GM21576 (cell line): ENCODE measurements at regions not wholly inside any gene's neighbourhood (a gene's known extent, or its start where the extent isn't known, plus 50 kb on each side); places are given as distances from the start of the nearest gene placed in this dataset.
A peak's percentile ranks its signal among the peaks of the same experiment; 100 is the strongest.

Source experiments
- ATAC-seq: cut with Tn5 transposase; IDR thresholded peaks from one replicate; pipeline ENCODE4 v1.9.1; 2021; ENCODE audit warnings: mild to moderate bottlenecking, moderate library complexity; ENCODE audit not compliant: unreplicated experiment

DNA sequence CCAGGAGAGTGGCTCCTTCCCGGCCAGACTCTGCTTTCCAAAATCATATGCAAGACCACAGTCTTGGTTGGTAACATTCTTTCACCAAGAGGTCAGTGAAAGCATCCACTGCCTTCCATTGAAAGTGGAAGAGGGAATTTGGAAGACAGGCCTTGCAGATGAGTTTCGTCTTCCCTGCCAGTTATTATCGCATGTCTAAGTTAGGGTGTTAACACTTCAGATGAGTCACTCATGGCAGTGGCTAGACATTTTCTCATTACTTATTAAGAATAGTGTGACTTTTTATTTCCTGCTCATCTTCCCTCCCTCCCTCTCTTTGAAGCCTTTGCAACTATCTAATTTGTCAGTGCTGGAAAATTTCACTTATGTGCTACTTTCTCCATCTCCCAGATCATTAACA lies 102.9 kb upstream of the EPB41L3 start:
- ATAC-seq = no peak

- ATAC-seq = no peak
Observed at GRCh38 chr18:5643288-5643687, 99.5 kb upstream of the EPB41L3 start.

GRCh38 chr18:5640939-5641338 lies 97.1 kb upstream of the EPB41L3 start:
- ATAC-seq = no peak

- no peak for ATAC-seq
Observed at GRCh38 chr18:5639131-5639530, 95.3 kb upstream of the EPB41L3 start.

GRCh38 chr18:5632041-5632440 lies 88.2 kb upstream of the EPB41L3 start:
- ATAC-seq = no peak

DNA sequence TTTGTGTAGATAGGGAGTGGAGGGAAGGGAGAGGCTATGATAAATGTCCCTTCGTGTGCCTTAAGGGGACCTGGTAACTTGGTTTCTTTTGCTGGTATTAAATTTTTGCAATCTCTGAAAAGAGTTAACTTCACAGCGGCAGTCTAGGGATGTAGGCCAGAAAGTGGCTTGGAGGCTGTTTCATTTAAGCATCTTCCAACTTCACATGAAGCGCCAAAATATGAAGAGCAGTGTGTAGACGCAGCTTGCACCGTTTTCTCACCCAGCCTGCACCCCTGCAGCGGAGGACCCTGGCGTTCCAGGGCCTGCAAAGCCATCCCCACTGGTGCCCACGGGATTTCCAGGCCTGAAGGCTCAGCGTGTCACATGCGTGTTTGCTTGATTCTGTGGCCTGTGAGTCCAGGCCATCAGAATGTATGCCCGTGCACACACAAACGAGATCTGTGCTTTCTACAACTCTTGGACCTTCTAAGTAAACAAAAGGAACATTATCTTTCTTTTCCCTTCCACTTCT lies 87.2 kb upstream of the EPB41L3 start:
- ATAC-seq = no peak

DNA sequence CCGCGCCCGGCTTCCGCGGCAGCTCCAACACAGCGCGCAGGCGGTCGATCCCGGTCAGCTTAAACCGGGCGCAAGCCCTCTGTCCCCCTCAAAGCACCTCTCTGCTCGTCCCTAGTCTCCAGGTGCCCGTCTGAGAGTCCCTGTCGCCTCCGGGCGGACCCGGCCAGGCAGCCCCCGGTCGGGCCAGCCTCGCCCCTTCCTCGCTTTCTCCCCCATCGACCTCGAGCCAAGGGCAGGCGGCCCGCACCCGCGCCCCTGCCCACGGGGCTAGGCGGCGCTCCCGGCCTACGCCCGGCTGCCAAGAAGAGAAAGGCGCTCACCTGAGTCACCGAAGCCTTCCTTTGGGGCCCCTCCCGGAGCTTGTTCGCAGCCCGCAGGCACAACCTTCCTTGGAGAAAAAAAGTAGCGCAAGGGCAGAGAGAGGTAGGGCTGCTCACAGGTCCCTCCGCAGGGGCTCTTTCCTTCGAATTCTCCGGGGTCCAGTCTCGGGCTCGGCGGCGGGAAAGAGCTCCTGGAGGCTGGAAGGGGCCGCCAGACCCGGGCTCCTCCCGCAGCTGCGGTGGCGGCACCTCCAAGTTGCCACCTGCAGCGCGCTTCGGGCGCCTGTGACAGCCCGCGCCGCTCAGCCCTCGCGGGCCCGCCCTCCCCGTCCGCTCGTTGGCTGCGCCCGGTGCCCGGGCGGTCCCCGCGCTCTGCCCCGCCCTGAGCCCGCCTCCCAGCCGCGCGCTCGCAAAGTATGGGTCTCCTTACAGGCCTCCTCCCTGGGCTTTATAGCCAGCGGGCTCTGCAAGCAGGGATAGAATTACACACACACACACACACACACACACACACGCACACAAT lies 86.5 kb upstream of the EPB41L3 start:
- peak; percentile 52 for ATAC-seq

DNA sequence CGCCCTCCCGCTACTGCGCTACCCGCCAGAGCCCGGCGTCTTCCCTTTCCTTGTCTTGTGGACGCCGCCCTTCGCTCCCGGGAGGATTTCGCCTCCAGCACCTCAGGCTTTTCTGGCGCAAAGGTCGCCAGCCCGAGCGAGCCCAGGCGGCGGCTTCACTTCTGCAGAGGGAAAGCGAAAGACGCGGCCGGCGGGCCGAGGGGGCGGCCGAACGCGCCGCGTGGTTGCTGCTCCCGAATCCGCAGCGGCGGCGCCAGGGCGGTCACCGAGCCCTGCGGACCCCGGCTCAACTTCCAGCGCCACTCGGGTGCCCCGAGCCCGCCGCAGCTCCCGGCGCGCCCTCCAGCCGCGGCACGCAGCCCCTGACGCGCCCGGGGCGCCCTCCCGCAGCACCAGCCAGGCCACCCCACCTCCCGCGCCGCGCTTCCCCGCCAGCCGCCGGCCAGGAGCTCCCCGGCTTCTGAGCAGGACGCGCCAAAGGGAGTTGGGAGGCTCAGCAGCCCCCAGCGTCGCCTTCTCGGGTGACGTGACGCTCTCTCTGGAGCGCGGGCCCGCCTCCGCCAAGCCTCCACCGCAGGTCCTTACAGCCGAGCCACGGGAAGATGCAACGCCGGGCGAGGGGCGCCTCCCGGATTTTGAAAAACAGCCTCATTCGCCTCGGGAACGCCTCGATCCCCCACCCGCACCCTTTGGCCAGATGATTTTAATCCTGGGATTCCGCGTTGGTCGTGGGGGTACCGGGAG lies 84.9 kb upstream of the EPB41L3 start:
- no peak for ATAC-seq

DNA sequence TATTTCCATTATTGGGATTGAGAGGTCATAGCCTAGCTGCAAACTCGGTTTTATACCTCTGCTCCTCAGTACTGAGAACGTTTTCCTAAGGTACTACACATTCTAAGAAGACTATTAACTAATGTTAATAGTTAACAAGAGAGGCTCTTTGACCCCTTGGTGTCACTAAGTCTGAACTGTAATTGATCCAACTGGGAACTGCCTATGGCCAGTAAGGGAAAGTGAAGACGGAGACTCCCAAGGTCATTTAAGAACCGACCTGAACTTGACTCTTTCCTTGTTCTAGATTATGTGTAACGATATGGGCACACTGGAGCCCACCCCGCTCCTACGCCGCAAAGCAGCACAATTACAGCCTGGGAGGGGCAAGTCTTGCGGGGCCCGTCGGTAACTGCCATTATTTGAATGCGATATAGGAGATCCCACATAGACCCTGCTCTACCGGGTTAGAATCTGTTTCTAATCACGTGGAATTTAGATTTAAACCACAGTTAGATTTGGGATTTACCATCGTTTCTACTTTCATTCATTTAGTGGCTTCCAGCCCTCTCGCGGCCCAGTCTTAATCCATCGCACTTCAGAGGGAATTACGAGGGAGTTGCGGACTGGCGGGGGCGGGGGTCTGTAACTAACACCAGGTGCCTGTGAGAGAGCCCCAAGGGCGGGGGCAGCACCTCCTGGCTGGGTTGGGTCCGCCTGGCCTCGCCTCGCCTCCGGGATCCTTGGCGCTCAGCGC lies 84.1 kb upstream of the EPB41L3 start:
- no peak for ATAC-seq

- no peak for ATAC-seq
Observed at GRCh38 chr18:5626130-5626880, 82.5 kb upstream of the EPB41L3 start.

- ATAC-seq = no peak
Observed at GRCh38 chr18:5625076-5625475, 81.3 kb upstream of the EPB41L3 start.

DNA sequence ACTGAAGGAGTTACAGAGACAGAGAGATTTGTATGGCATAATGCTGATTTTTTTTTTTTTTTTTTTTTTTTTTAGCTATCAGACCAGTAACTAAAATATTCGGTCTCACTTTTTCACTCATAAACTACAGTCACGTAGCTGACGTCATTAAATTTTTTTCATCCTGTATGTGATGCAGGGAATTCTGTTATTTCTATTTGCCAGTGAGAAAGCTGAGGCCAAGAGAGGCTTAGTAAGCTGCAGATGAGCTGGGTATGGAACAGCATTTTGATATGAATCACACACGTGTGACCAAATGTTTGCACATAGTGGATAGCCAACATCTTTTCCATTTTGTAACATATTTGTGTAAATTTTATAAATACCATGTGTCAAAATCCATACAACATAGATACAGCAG lies 79.1 kb upstream of the EPB41L3 start:
- no peak for ATAC-seq

GRCh38 chr18:5620289-5620688 lies 76.5 kb upstream of the EPB41L3 start:
- no peak for ATAC-seq

- no peak for ATAC-seq
Observed at GRCh38 chr18:5619376-5619775, 75.6 kb upstream of the EPB41L3 start.

- no peak for ATAC-seq
Observed at GRCh38 chr18:5618047-5618688, 74.4 kb upstream of the EPB41L3 start.

DNA sequence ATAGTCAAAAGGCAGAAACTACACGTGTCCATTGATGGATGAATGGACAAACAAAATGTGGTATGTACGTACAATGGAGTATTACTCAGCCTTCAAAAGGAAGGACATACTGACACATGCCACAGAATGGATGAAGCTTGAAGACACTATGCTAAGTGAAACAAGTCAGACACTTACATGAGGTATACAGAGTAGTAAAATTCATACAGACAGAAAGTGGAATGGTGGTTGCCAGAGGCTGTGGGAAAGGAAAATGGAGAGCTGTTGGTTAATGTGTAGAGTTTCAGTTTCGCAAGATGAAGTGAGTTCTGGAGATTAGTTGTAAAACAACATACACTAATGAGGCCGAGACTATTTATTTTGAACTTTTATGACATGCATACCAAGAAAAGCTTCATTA lies 67.4 kb upstream of the EPB41L3 start:
- ATAC-seq = no peak

- no peak for ATAC-seq
Observed at GRCh38 chr18:5608846-5609245, 65.0 kb upstream of the EPB41L3 start.

GRCh38 chr18:5606951-5607350 lies 63.2 kb upstream of the EPB41L3 start:
- ATAC-seq = no peak

- no peak for ATAC-seq
Observed at GRCh38 chr18:5604778-5605177, 61.0 kb upstream of the EPB41L3 start.

DNA sequence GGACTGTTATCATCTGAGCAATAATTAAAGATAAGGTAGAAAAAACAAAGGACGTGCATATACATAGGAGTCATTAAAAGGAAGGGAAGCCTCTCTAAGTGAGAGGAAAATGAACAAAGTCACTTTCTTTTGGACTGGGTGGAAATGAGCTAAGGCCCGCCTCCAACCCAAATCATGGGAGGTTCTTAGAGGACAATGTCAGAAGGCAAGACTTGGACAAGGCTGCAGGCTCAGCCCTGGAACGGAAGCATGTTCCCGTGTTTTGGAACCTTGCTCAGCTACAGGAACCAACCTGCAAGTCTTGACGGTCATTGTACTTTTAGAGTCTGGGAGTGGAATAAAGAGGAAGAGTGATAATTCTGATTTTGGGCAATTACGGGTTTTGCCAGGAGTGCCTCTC lies 59.4 kb upstream of the EPB41L3 start:
- no peak for ATAC-seq
